Neural progenitor cell (in vitro differentiated cells): ENCODE measurements at regions not wholly inside any gene's neighbourhood (a gene's known extent, or its start where the extent isn't known, plus 50 kb on each side); places are given as distances from the start of the nearest gene placed in this dataset.

ENCODE experiments used
- DNase-seq: peaks from one replicate; pipeline ENCODE4 v3.0.0-alpha.2; 2016; ENCODE audit warnings: low spot score
- H2AFZ ChIP-seq: fragments of 200-600 bp; sonication (generic); replicated peaks from 2 replicates; pipeline ENCODE4 v1.6.1; 2016; ENCODE audit warnings: antibody characterized with exemption
- H3F3A ChIP-seq: fragments of 200-600 bp; sonication (generic); 2 replicates; pipeline ENCODE4 v1.6.1; 2016; ENCODE audit warnings: antibody characterized with exemption, low read depth
- H3K27ac ChIP-seq: fragments of 200-600 bp; sonication (generic); 2 replicates; pipeline ENCODE4 v1.5.1; 2016; ENCODE audit warnings: mild to moderate bottlenecking
- H3K27me3 ChIP-seq: fragments of 200-600 bp; sonication (generic); 2 replicates; pipeline ENCODE4 v1.6.1; 2016; ENCODE audit warnings: mild to moderate bottlenecking, moderate library complexity
- H3K36me3 ChIP-seq: fragments of 200-600 bp; sonication (generic); 2 replicates; pipeline ENCODE4 v1.5.1; 2016
- H3K4me1 ChIP-seq: fragments of 200-600 bp; sonication (generic); 2 replicates; pipeline ENCODE4 v1.6.1; 2016; ENCODE audit warnings: mixed run types
- H3K4me2 ChIP-seq: fragments of 200-600 bp; sonication (generic); 2 replicates; pipeline ENCODE4 v1.6.1; 2016
- H3K4me3 ChIP-seq: fragments of 200-600 bp; sonication (generic); 2 replicates; pipeline ENCODE4 v1.5.1; 2016
- H3K79me2 ChIP-seq: fragments of 200-600 bp; sonication (generic); 2 replicates; pipeline ENCODE4 v1.6.1; 2016; ENCODE audit warnings: low read depth
- H3K9ac ChIP-seq: fragments of 200-600 bp; sonication (generic); 2 replicates; pipeline ENCODE4 v1.6.1; 2016
- H3K9me3 ChIP-seq: fragments of 200-600 bp; sonication (generic); 2 replicates; pipeline ENCODE4 v1.5.1; 2016; ENCODE audit warnings: low read depth
- H4K20me1 ChIP-seq: fragments of 200-600 bp; sonication (generic); 2 replicates; pipeline ENCODE4 v1.6.1; 2016; ENCODE audit warnings: low read depth
- H3K27ac Mint-ChIP-seq: 3 replicates; pipeline ENCODE4 v1.8.0; 2021; ENCODE audit warnings: mixed read lengths
- H3K27me3 Mint-ChIP-seq: 2 replicates; pipeline ENCODE4 v1.8.0; 2022; ENCODE audit warnings: low read depth, mild to moderate bottlenecking, inconsistent platforms, moderate library complexity, mixed read lengths; ENCODE audit not compliant: insufficient read depth
- H3K36me3 Mint-ChIP-seq: 3 replicates; pipeline ENCODE4 v1.8.0; 2021; ENCODE audit warnings: mixed read lengths
- H3K4me1 Mint-ChIP-seq: 3 replicates; pipeline ENCODE4 v1.8.0; 2021; ENCODE audit warnings: mixed read lengths
- H3K4me3 Mint-ChIP-seq: 3 replicates; pipeline ENCODE4 v1.8.0; 2021; ENCODE audit warnings: mild to moderate bottlenecking, moderate library complexity, mixed read lengths
- H3K9me3 Mint-ChIP-seq: 3 replicates; pipeline ENCODE4 v1.8.0; 2020; ENCODE audit warnings: mixed read lengths
- CTCF ChIP-seq: fragments of 200-600 bp; sonication (generic); IDR thresholded peaks from 2 replicates; pipeline ENCODE4 v1.5.1; 2017; ENCODE audit warnings: antibody characterized with exemption, mild to moderate bottlenecking
- EZH2 ChIP-seq: fragments of 200-600 bp; sonication (generic); IDR thresholded peaks from 2 replicates; pipeline ENCODE4 v1.6.1; 2017; ENCODE audit warnings: antibody characterized with exemption, mild to moderate bottlenecking, moderate library complexity
- EZH2phosphoT487 ChIP-seq: fragments of 200-600 bp; sonication (generic); IDR thresholded peaks from 2 replicates; pipeline ENCODE4 v1.6.1; 2017; ENCODE audit warnings: antibody characterized with exemption

GRCh38 chr10:90344226-90344625 is 513.6 kb downstream of the HTR7 start:
- H3K36me3 ChIP-seq = no peaks in the 10 kb centered on the region
- no peaks in the 10 kb centered on the region for H3K9me3 ChIP-seq
- H3K79me2 ChIP-seq = no peaks in the 10 kb centered on the region
- no peaks in the 10 kb centered on the region for H3K4me1 Mint-ChIP-seq
- H3K4me3 Mint-ChIP-seq = no peak overlapping the region
- no peak overlapping the region for H3K4me3 ChIP-seq
- H3K4me1 ChIP-seq = no peaks in the 10 kb centered on the region
- H3K27ac Mint-ChIP-seq = no peak overlapping the region
- H3K9me3 Mint-ChIP-seq = no peaks in the 10 kb centered on the region
- H2AFZ ChIP-seq = no peak overlapping the region
- no peaks in the 10 kb centered on the region for H3K36me3 Mint-ChIP-seq
- H3K4me2 ChIP-seq = no peak overlapping the region
- H3K27me3 Mint-ChIP-seq = no peaks in the 10 kb centered on the region
- no peak overlapping the region for H3K9ac ChIP-seq
- no peaks in the 10 kb centered on the region for H3K27me3 ChIP-seq
- TF ChIP-seq CTCF (no peak), EZH2phosphoT487 (no peak), EZH2 (no peak)
- H3F3A ChIP-seq = no peaks in the 10 kb centered on the region
- H3K27ac ChIP-seq = no peak overlapping the region
- no peaks in the 10 kb centered on the region for H4K20me1 ChIP-seq
- DNase-seq = no peak

GRCh38 chr10:90347239-90347638 is 510.6 kb downstream of the HTR7 start:
- Histone ChIP-seq H3K4me2 (no peak overlapping the region), H3K27ac (no peak overlapping the region), H2AFZ (no peak overlapping the region), H3K4me1 (no peaks in the 10 kb centered on the region), H3K9me3 (no peaks in the 10 kb centered on the region), H3K79me2 (no peaks in the 10 kb centered on the region), H4K20me1 (no peaks in the 10 kb centered on the region), H3K4me3 (no peak overlapping the region), H3K36me3 (no peaks in the 10 kb centered on the region), H3K27me3 (no peaks in the 10 kb centered on the region), H3K9ac (no peak overlapping the region), H3F3A (no peaks in the 10 kb centered on the region)
- Mint-ChIP-seq H3K27me3 (no peaks in the 10 kb centered on the region), H3K9me3 (no peaks in the 10 kb centered on the region), H3K4me1 (no peaks in the 10 kb centered on the region), H3K4me3 (no peak overlapping the region), H3K36me3 (no peaks in the 10 kb centered on the region), H3K27ac (no peak overlapping the region)
- DNase-seq = no peak
- TF ChIP-seq CTCF (no peak), EZH2phosphoT487 (no peak), EZH2 (no peak)

GRCh38 chr10:90350122-90350521 is 507.7 kb downstream of the HTR7 start:
- TF ChIP-seq CTCF (no peak), EZH2phosphoT487 (no peak), EZH2 (no peak)
- H3K27ac Mint-ChIP-seq = no peak overlapping the region
- Histone ChIP-seq H4K20me1 (no peaks in the 10 kb centered on the region), H3K9me3 (no peaks in the 10 kb centered on the region), H3K4me3 (no peak overlapping the region), H3K4me2 (no peak overlapping the region), H3K9ac (no peak overlapping the region), H3F3A (no peaks in the 10 kb centered on the region), H3K27me3 (no peaks in the 10 kb centered on the region), H3K4me1 (no peaks in the 10 kb centered on the region), H3K27ac (no peak overlapping the region), H2AFZ (no peak overlapping the region), H3K36me3 (no peaks in the 10 kb centered on the region), H3K79me2 (no peaks in the 10 kb centered on the region)
- H3K4me3 Mint-ChIP-seq = no peak overlapping the region
- no peaks in the 10 kb centered on the region for H3K9me3 Mint-ChIP-seq
- no peaks in the 10 kb centered on the region for H3K4me1 Mint-ChIP-seq
- H3K36me3 Mint-ChIP-seq = no peaks in the 10 kb centered on the region
- DNase-seq = no peak
- H3K27me3 Mint-ChIP-seq = peaks cover 2% of the 10 kb centered on the region

- Mint-ChIP-seq H3K36me3 (no peaks in the 10 kb centered on the region), H3K9me3 (no peaks in the 10 kb centered on the region), H3K4me1 (no peaks in the 10 kb centered on the region), H3K27ac (no peak overlapping the region), H3K4me3 (no peak overlapping the region), H3K27me3 (peaks cover 2% of the 10 kb centered on the region)
- Histone ChIP-seq H3F3A (no peaks in the 10 kb centered on the region), H3K9ac (no peak overlapping the region), H3K79me2 (no peaks in the 10 kb centered on the region), H3K36me3 (no peaks in the 10 kb centered on the region), H3K27me3 (no peaks in the 10 kb centered on the region), H4K20me1 (no peaks in the 10 kb centered on the region), H3K9me3 (no peaks in the 10 kb centered on the region), H2AFZ (no peak overlapping the region), H3K27ac (no peak overlapping the region), H3K4me1 (no peaks in the 10 kb centered on the region), H3K4me3 (no peak overlapping the region), H3K4me2 (no peak overlapping the region)
- DNase-seq = peak; percentile 8
- TF ChIP-seq CTCF (no peak), EZH2phosphoT487 (no peak), EZH2 (no peak)
Observed at GRCh38 chr10:90352288-90352687, 505.6 kb downstream of the HTR7 start.
